ENCODE measurements at regions not wholly inside any gene's neighbourhood (a gene's known extent, or its start where the extent isn't known, plus 50 kb on each side); places are given as distances from the start of the nearest gene placed in this dataset.

- TF ChIP-seq, protein P1, sequence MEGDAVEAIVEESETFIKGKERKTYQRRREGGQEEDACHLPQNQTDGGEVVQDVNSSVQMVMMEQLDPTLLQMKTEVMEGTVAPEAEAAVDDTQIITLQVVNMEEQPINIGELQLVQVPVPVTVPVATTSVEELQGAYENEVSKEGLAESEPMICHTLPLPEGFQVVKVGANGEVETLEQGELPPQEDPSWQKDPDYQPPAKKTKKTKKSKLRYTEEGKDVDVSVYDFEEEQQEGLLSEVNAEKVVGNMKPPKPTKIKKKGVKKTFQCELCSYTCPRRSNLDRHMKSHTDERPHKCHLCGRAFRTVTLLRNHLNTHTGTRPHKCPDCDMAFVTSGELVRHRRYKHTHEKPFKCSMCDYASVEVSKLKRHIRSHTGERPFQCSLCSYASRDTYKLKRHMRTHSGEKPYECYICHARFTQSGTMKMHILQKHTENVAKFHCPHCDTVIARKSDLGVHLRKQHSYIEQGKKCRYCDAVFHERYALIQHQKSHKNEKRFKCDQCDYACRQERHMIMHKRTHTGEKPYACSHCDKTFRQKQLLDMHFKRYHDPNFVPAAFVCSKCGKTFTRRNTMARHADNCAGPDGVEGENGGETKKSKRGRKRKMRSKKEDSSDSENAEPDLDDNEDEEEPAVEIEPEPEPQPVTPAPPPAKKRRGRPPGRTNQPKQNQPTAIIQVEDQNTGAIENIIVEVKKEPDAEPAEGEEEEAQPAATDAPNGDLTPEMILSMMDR (IDR thresholded peaks at IDR 0.05) = no peak
- no peak for TF ChIP-seq POLR2A (IDR thresholded peaks at IDR 0.05)
Measured at GRCh38 chr18:78656346-78656925, 323.2 kb upstream of the SALL3 start.
